Small intestine (tissue), 7 donors: ENCODE measurements at regions not wholly inside any gene's neighbourhood (a gene's known extent, or its start where the extent isn't known, plus 50 kb on each side); places are given as distances from the start of the nearest gene placed in this dataset.

ENCODE experiments used
- DNase-seq, 2 donors: peaks; one replicate each; pipeline versions ENCODE4 v3.0.0 to v3.0.0-alpha.2; 2013
- FAIRE-seq: peaks from 2 replicates; lab custom pipeline; 2012; peaks lifted over from hg19 to GRCh38; lab: Jason Lieb, UNC
- H3K27ac ChIP-seq, 3 donors: one replicate each; pipeline ENCODE4 v1.5.1; 2013; ENCODE audit warnings: low read length in 2 of 3, mild to moderate bottlenecking in 2 of 3, control low read depth in 1 of 3, inconsistent platforms in 1 of 3, low read depth in 1 of 3, moderate library complexity in 1 of 3
- H3K27me3 ChIP-seq, 3 donors: one replicate each; pipeline ENCODE4 v1.6.1; 2013; ENCODE audit warnings: low read length in 3 of 3, inconsistent platforms in 1 of 3; ENCODE audit not compliant: control insufficient read depth in 3 of 3, insufficient read depth in 3 of 3
- H3K36me3 ChIP-seq, 3 donors: one replicate each; pipeline ENCODE4 v1.6.1; 2013; ENCODE audit warnings: low read length in 3 of 3, inconsistent platforms in 1 of 3, low read depth in 1 of 3, mild to moderate bottlenecking in 1 of 3, moderate library complexity in 1 of 3; ENCODE audit not compliant: control insufficient read depth in 3 of 3, insufficient read depth in 2 of 3
- H3K4me1 ChIP-seq, 3 donors: one replicate each; pipeline ENCODE4 v1.6.1; 2013; ENCODE audit warnings: low read length in 2 of 3, inconsistent platforms in 1 of 3, low read depth in 1 of 3, mild to moderate bottlenecking in 1 of 3, moderate library complexity in 1 of 3; ENCODE audit not compliant: control insufficient read depth in 3 of 3, insufficient read depth in 2 of 3
- H3K4me3 ChIP-seq, 3 donors: one replicate each; pipeline ENCODE4 v1.5.1; 2013; ENCODE audit warnings: low read length in 3 of 3, control low read depth in 1 of 3, inconsistent platforms in 1 of 3, low read depth in 1 of 3, mild to moderate bottlenecking in 1 of 3, moderate library complexity in 1 of 3
- H3K9me3 ChIP-seq, 2 donors: one replicate each; pipeline ENCODE4 v1.6.1; 2013; ENCODE audit warnings: low read depth in 1 of 2, low read length in 1 of 2; ENCODE audit not compliant: control insufficient read depth in 2 of 2, insufficient read depth in 1 of 2
- WGBS, 3 donors: extraction: QIAGEN DNeasy Blood & Tissue Kit; methylation state at CpG; one replicate each; pipeline ENCODE4 v1.1.7; 2013; 5-methylcytosine and 5-hydroxymethylcytosine counted together
- donor health status: healthy with polysubstance abuse.
- donor health status: control.
- donor health status: control.
- donor health status: Bipolar disorder and iron deficiency.
- donor health status: healthy.

DNA sequence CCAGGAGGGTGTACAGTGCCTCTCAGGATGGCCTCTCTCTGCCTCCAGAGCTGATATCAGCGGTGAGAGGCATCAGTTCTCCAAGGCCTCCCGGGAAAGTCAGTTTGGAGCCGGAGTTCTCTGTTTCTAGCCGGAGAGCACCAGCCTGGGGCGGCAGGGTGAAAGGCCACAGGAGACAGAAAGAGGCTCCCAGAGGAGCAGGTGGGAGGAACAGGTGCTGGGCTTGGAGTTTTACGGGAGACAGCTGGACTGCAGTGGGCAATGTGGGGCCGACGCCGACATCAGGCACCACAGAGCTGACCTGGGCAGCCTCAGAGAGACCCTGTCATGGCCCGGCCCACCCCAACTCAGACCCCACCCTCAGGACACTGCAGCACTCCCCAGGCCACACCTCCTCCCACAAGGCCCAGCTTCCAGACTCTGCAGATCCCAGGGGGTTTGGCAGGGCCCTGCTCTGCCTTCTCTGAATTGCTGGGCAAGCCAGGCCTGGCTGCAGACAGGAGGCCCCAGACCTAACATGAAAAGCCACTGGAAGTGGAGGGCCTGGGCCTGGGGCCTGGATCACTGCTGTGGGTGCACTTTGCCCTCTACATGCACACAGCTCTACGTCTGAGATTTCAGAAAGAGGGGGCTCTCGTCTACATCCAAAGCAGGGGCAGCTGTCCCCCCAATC lies 885.6 kb downstream of the BRD1 start:
- Histone ChIP-seq H3K4me3 (no peak overlapping the region), H3K36me3 (no peaks in the 10 kb centered on the region), H3K9me3 (no peaks in the 10 kb centered on the region), H3K4me1 (no peaks in the 10 kb centered on the region), H3K27ac (no peak overlapping the region), H3K27me3 (peaks cover 0 to 3% (median 0%) of the 10 kb centered on the region in 3 donors)
- 55 to 68% (median 65%) methylated on average over 11 to 12 of the region's 12 CpGs for WGBS, 3 donors
- DNase-seq = no peak
- FAIRE-seq = no peak

DNA sequence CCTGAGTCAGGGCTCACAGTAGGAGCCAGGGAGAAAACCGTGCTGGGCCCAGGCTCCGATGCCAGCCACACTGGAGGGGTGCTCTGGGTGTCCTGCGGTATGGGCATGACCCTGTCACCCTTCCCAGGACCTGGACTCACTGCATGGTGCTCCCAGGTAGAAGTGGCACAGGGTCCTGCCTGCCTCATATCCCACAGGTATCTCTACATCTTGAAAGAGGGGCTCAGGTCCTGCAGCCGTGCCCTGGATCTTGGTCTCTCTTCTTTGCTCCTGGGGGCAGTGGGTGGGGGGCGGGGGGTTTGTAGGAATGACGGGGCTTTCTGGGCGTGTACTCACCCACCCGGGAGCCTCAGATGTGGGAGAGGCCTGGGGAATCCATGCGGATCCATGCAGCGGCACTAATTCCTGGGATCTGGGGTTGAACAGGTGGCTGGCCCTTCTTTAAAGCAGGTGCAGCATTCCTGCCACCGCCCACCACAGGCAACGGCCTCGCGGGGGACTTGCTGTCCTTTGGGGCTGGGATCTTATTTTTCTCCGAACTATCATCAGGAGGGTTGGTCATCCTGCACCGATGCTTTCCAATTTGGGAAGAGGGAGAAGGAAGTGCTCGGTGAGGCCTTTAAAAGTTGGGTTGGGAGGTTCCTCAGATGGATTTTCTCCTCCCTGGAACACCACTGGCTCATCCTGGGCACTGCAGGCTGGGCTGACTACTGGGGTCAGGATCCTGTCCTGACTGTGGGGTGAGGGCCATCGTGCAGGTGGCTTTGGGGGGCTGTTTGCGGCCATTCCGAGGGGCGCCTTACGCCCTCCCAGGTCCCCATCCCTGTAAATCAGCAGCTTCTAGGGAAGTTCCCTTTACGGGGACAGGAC lies 886.4 kb downstream of the BRD1 start:
- H3K27me3 ChIP-seq = peaks cover 0 to 3% (median 0%) of the 10 kb centered on the region in 3 donors
- H3K4me1 ChIP-seq = no peaks in the 10 kb centered on the region
- H3K4me3 ChIP-seq = no peak overlapping the region
- FAIRE-seq (no peak), DNase-seq (no peak)
- H3K27ac ChIP-seq = no peak overlapping the region
- no peaks in the 10 kb centered on the region for H3K36me3 ChIP-seq
- WGBS, 3 donors = 66 to 76% (median 66%) methylated on average over 23 of the region's 23 CpGs
- no peaks in the 10 kb centered on the region for H3K9me3 ChIP-seq

DNA sequence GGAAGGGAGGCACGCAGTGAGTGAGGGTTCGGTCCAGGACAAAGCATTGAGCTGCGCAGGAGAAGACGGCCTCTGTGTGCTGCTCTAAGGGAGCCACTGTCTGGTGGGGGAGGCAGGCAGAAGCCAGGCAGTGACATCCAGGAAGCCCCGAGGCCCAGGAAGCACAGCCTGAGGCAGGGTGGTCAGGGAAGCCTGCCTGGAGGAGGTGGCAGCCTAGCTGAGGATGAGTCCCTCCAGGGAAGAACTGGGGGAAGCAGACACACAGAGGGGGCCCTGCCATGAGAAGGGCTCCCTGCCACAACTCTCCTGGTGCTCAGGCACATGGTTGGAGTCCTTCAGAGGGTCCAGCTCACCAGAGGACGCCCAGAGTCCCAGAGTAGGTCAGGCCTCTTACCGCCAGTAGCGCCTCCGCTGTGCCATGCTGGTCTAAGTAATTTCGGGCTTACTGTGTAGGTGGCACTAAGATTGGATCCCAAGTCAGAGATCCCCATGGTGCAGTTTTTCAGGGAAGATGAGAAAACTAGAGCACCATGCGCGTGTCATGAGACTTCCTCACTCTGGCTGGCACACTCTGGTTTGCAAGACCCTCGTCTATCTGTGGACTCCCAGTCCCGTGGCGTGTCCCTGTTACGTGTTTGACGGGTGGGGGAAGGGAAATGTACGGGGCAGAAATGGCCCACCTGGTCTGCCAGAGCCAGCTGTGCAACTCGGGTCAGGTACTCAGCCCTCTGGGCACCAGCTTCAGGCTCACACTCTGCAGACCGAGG lies 887.2 kb downstream of the BRD1 start:
- no peak for FAIRE-seq

DNA sequence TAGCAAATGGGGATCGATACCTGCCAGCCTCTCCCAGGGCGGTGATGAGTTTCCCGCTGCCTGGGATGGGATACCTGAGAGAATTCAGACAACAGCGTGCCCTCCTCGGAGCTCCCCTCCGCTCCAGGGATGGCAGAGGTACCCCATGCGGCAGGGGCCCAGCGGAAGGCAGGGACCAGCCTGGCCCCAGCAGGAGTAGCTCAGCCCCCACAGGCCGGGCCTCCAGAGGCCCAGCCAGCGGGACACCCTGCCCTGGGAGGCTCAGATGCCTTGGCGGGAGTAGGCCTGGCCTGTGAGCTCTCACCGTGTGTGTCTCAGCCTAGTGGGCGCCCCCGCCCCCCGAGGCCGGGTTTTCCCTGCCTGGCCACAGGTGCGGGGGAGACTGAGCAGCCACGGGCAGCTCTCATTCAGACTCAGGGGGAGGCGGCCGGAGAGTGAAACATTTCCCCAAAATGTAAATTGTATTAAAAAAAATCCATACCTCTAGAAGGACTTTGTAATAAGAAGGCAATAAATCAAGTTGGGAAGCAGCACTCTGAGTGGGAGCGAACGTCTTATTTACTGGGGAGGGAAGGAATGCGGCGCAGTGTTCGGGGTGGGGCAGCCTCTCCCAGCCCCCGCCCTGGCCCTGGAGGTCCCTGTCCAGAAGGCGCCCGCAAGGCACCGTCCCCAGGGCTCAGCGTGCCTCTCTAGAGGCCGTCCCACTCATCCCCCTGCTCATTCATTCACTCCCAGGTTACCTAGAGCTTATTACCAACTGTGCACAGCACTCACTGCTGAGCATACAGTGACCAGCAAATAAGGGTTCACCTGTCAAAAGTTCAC lies 888.0 kb downstream of the BRD1 start:
- no peaks in the 10 kb centered on the region for H3K9me3 ChIP-seq
- peaks cover 0 to 3% (median 0%) of the 10 kb centered on the region in 3 donors for H3K27me3 ChIP-seq
- H3K27ac ChIP-seq = no peak overlapping the region
- no peaks in the 10 kb centered on the region for H3K4me1 ChIP-seq
- H3K4me3 ChIP-seq = no peak overlapping the region
- FAIRE-seq = no peak
- 34 to 58% (median 51%) methylated on average over 31 of the region's 31 CpGs for WGBS, 3 donors
- no peaks in the 10 kb centered on the region for H3K36me3 ChIP-seq
- no peak for DNase-seq

More for the DNA sequence above, 887.2 kb downstream of the BRD1 start:
- no peak for DNase-seq
- Histone ChIP-seq H3K27me3 (peaks cover 0 to 3% (median 0%) of the 10 kb centered on the region in 3 donors), H3K27ac (no peak overlapping the region), H3K4me3 (no peak overlapping the region), H3K9me3 (no peaks in the 10 kb centered on the region), H3K36me3 (no peaks in the 10 kb centered on the region), H3K4me1 (no peaks in the 10 kb centered on the region)
- WGBS, 3 donors = 71 to 76% (median 72%) methylated on average over 20 of the region's 20 CpGs

DNA sequence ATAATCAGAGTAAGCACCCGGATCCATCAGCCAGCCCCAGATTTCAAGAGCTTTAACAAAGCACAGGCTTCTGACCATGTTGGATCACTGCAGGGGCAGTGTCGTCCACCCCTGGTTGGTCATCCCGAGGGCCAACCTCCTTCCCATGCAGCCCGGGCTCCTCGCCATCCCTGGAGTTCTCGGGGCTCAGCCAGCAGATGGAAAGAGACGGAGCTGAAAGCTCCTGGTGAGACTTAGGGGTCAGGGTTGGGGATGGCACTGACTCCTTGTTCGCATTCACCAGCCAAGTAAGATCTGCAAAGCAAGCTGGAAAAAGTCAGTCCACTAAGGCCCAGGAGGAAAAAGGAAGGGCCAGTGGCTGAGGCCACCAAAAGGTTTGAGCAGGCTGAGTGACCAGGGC lies 888.9 kb downstream of the BRD1 start:
- H3K4me1 ChIP-seq = no peaks in the 10 kb centered on the region
- DNase-seq (no peak), FAIRE-seq (no peak)
- no peak overlapping the region for H3K27ac ChIP-seq
- H3K36me3 ChIP-seq = no peaks in the 10 kb centered on the region
- peaks cover 0 to 3% (median 0%) of the 10 kb centered on the region in 3 donors for H3K27me3 ChIP-seq
- no peak overlapping the region for H3K4me3 ChIP-seq
- 71 to 80% (median 80%) methylated on average over 8 of the region's 8 CpGs for whole genome bisulfite sequencing, 3 donors
- H3K9me3 ChIP-seq = no peaks in the 10 kb centered on the region

DNA sequence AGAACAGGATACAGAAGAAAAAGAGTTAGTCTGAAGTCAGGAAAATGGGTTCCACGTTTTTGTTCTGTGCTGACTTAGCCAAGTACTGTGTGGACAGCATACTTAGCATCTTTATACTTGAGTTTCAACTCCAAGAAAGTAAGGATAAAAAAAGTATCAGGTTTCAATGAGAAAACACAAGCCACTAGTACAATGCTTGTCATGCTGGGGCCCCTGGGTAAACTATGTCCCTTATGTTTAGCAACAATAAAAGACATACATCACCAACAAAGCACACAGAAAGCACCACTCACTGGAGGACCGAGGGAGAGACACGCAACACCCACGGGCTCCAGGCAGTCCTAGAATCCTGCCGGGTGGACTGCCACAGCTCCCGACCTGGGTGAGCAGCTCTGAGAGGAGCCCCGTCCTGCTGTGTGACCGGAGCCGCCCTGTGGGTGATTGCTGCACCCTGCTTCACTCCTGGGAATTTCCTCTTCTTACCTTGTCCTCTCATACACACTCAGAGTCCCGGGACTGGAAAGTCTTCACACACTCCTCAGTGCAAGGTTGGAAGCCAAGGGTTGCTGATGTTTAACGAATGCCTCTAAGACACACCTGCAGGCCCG lies 890.5 kb downstream of the BRD1 start:
- Histone ChIP-seq H3K36me3 (no peaks in the 10 kb centered on the region), H3K4me1 (no peaks in the 10 kb centered on the region), H3K9me3 (no peaks in the 10 kb centered on the region), H3K4me3 (no peak overlapping the region), H3K27ac (no peak overlapping the region), H3K27me3 (peaks cover 0 to 3% (median 0%) of the 10 kb centered on the region in 3 donors)
- FAIRE-seq (no peak), DNase-seq (no peak)
- 67 to 80% (median 75%) methylated on average over 12 of the region's 12 CpGs for WGBS, 3 donors

DNA sequence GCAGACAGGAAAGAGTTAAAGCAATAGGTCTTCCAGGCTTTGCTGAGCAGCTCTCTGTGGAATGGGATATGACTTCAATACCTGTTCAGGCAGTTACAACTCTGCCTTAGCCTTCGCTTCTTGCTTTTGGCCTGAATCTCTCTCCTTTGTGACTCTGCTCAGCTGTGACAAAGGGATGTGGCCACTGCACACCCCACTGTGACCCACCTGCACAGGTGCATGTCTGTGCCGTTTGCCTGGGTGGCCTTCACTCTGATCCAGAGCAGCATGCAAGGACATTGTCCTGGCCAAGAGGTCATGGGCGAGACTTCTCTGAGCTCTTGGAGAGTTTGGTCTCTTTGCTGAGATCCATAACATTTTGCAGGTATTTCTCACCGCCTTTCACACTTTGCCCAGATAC lies 891.3 kb downstream of the BRD1 start:
- Histone ChIP-seq H3K36me3 (no peaks in the 10 kb centered on the region), H3K4me3 (no peak overlapping the region), H3K9me3 (no peaks in the 10 kb centered on the region), H3K4me1 (no peaks in the 10 kb centered on the region), H3K27me3 (peaks cover 0 to 3% (median 0%) of the 10 kb centered on the region in 3 donors), H3K27ac (no peak overlapping the region)
- 88 to 92% (median 89%) methylated on average over 4 of the region's 4 CpGs for WGBS, 3 donors
- DNase-seq (no peak), FAIRE-seq (no peak)
